NB4 (cell line): ENCODE measurements at regions not wholly inside any gene's neighbourhood (a gene's known extent, or its start where the extent isn't known, plus 50 kb on each side); places are given as distances from the start of the nearest gene placed in this dataset.

Source experiments
- MAX ChIP-seq: IDR thresholded peaks from 2 replicates; pipeline ENCODE4 v1.6.1; 2011; ENCODE audit warnings: low read depth, low read length
- MYC ChIP-seq: IDR thresholded peaks from 2 replicates; pipeline ENCODE4 v1.6.1; 2011; ENCODE audit warnings: low read depth, low read length
- POLR2A ChIP-seq: IDR thresholded peaks from 2 replicates; pipeline ENCODE4 v1.6.1; 2011; ENCODE audit warnings: mild to moderate bottlenecking; ENCODE audit not compliant: insufficient read length; ENCODE audit errors: extremely low read depth
- TF ChIP-seq, protein P1 (sequence below): IDR thresholded peaks from one replicate; pipeline ENCODE4 v1.5.1; 2012; ENCODE audit warnings: low read depth, low read length

DNA sequence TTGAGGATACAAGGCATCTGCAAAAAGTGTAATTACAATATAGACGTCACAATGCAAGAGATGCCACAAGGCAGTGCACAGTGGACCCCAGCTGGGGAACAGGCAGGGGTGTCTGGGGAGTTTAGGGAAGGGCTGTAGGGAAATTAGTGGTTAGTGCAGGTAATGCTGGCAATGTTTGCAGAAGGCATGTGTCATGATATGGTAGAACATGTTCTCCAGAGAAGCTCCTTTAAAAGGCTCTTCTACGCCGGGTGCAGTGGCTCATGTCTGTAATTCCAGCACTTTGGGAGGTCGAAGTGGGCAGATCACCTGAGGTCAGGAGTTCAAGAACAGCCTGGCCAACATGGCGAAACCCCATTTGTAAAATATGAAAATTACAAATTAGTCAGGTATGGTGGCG is 98.0 kb downstream of the JCAD start:
- TF ChIP-seq, protein P1, sequence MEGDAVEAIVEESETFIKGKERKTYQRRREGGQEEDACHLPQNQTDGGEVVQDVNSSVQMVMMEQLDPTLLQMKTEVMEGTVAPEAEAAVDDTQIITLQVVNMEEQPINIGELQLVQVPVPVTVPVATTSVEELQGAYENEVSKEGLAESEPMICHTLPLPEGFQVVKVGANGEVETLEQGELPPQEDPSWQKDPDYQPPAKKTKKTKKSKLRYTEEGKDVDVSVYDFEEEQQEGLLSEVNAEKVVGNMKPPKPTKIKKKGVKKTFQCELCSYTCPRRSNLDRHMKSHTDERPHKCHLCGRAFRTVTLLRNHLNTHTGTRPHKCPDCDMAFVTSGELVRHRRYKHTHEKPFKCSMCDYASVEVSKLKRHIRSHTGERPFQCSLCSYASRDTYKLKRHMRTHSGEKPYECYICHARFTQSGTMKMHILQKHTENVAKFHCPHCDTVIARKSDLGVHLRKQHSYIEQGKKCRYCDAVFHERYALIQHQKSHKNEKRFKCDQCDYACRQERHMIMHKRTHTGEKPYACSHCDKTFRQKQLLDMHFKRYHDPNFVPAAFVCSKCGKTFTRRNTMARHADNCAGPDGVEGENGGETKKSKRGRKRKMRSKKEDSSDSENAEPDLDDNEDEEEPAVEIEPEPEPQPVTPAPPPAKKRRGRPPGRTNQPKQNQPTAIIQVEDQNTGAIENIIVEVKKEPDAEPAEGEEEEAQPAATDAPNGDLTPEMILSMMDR, result no peak
- TF ChIP-seq POLR2A, result no peak
- no peak for TF ChIP-seq MYC
- no peak for TF ChIP-seq MAX
